ENCODE measurements at regions not wholly inside any gene's neighbourhood (a gene's known extent, or its start where the extent isn't known, plus 50 kb on each side); places are given as distances from the start of the nearest gene placed in this dataset.

DNA sequence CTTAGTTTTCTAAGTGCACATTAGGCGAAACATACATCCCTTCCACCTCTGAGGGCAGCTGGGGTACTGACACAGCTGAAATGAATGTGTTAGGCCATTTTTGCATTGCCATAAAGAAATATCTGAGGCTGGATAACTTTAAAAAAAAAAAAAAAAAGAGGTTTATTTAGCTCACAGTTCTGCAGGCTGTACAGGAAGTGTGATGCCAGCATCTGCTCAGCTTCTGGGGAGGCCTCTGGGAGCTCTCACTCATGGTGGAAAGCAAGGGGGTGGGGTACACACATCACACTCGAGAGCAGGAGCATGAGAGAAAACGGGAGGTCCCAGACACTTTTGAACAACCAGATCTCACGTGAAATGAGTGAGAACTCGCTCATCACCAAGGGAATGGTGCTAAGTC is 158.1 kb downstream of the PSMG1 start:
- TF ChIP-seq, protein P1, sequence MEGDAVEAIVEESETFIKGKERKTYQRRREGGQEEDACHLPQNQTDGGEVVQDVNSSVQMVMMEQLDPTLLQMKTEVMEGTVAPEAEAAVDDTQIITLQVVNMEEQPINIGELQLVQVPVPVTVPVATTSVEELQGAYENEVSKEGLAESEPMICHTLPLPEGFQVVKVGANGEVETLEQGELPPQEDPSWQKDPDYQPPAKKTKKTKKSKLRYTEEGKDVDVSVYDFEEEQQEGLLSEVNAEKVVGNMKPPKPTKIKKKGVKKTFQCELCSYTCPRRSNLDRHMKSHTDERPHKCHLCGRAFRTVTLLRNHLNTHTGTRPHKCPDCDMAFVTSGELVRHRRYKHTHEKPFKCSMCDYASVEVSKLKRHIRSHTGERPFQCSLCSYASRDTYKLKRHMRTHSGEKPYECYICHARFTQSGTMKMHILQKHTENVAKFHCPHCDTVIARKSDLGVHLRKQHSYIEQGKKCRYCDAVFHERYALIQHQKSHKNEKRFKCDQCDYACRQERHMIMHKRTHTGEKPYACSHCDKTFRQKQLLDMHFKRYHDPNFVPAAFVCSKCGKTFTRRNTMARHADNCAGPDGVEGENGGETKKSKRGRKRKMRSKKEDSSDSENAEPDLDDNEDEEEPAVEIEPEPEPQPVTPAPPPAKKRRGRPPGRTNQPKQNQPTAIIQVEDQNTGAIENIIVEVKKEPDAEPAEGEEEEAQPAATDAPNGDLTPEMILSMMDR (IDR thresholded peaks at IDR 0.05; ENCODE audit: borderline replicate concordance, extremely low read depth, low read length, poor library complexity, severe bottlenecking): no peak
- no peak for TF ChIP-seq EZH2 (IDR thresholded peaks at IDR 0.05; ENCODE audit: borderline replicate concordance, low read depth, low read length, severe bottlenecking)
